ENCODE measurements at regions not wholly inside any gene's neighbourhood (a gene's known extent, or its start where the extent isn't known, plus 50 kb on each side); places are given as distances from the start of the nearest gene placed in this dataset.

- in situ Hi-C loops (cut with MboI; ENCODE audit: low sequenced_read_pairs), result loop anchor here (25.0 kb wide), 1 partner anchor 385 kb away; the partner anchor contains the start of gene CCER1
These were observed 165.0 kb upstream of the DCN start for GRCh38 chr12:91347481-91348214.

- in situ Hi-C loops (cut with MboI; ENCODE audit: low sequenced_read_pairs), result loop anchor here (25.0 kb wide), 1 partner anchor 385 kb away; the partner anchor contains the start of gene CCER1
These were observed 164.2 kb upstream of the DCN start for GRCh38 chr12:91346827-91347226.

GRCh38 chr12:91344408-91344807, 161.8 kb upstream of the DCN start:
- in situ Hi-C loops (cut with MboI; ENCODE audit: low sequenced_read_pairs), result loop anchor here (25.0 kb wide), 1 partner anchor 382 kb away; the partner anchor contains the start of gene CCER1

- in situ Hi-C loops (cut with MboI; ENCODE audit: low sequenced_read_pairs), result loop anchor here (25.0 kb wide), 1 partner anchor 381 kb away; the partner anchor contains the start of gene CCER1
These were observed 160.4 kb upstream of the DCN start for GRCh38 chr12:91343010-91343409.

- in situ Hi-C loops (cut with MboI; ENCODE audit: low sequenced_read_pairs), result loop anchor here (25.0 kb wide), 1 partner anchor 377 kb away; the partner anchor contains the start of gene CCER1
These were observed 156.5 kb upstream of the DCN start for GRCh38 chr12:91339106-91339505.

- in situ Hi-C loops (cut with MboI; ENCODE audit: low sequenced_read_pairs), result loop anchor here (25.0 kb wide), 1 partner anchor 373 kb away; the partner anchor contains the start of gene CCER1
These were observed 153.1 kb upstream of the DCN start for GRCh38 chr12:91335699-91336098.

- in situ Hi-C loops (cut with MboI; ENCODE audit: low sequenced_read_pairs), result loop anchor here (25.0 kb wide), 1 partner anchor 372 kb away; the partner anchor contains the start of gene CCER1
These were observed 151.3 kb upstream of the DCN start for GRCh38 chr12:91333966-91334365.

- in situ Hi-C loops (cut with MboI; ENCODE audit: low sequenced_read_pairs), result loop anchor here (25.0 kb wide), 1 partner anchor 370 kb away; the partner anchor contains the start of gene CCER1
These were observed 149.7 kb upstream of the DCN start for GRCh38 chr12:91332302-91332701.

GRCh38 chr12:91331371-91331770, 148.8 kb upstream of the DCN start:
- in situ Hi-C loops (cut with MboI; ENCODE audit: low sequenced_read_pairs), result loop anchor here (25.0 kb wide), 1 partner anchor 369 kb away; the partner anchor contains the start of gene CCER1

- in situ Hi-C loops (cut with MboI; ENCODE audit: low sequenced_read_pairs), result loop anchor here (25.0 kb wide), 1 partner anchor 366 kb away; the partner anchor contains the start of gene CCER1
These were observed 145.8 kb upstream of the DCN start for GRCh38 chr12:91328451-91328850.

- in situ Hi-C loops (cut with MboI; ENCODE audit: low sequenced_read_pairs), result loop anchor here (25.0 kb wide), 1 partner anchor 366 kb away; the partner anchor contains the start of gene CCER1
These were observed 145.3 kb upstream of the DCN start for GRCh38 chr12:91327889-91328288.

GRCh38 chr12:91327131-91327530, 144.5 kb upstream of the DCN start:
- in situ Hi-C loops (cut with MboI; ENCODE audit: low sequenced_read_pairs), result loop anchor here (25.0 kb wide), 1 partner anchor 365 kb away; the partner anchor contains the start of gene CCER1

GRCh38 chr12:91326058-91327027, 143.7 kb upstream of the DCN start:
- in situ Hi-C loops (cut with MboI; ENCODE audit: low sequenced_read_pairs), result loop anchor here (25.0 kb wide), 1 partner anchor 364 kb away; the partner anchor contains the start of gene CCER1

- in situ Hi-C loops (cut with MboI; ENCODE audit: low sequenced_read_pairs), result no loop called here
These were observed 138.4 kb upstream of the DCN start for GRCh38 chr12:91320999-91321398.

GRCh38 chr12:91319071-91319760, 136.6 kb upstream of the DCN start:
- in situ Hi-C loops (cut with MboI; ENCODE audit: low sequenced_read_pairs), result no loop called here

- in situ Hi-C loops (cut with MboI; ENCODE audit: low sequenced_read_pairs), result no loop called here
These were observed 134.7 kb upstream of the DCN start for GRCh38 chr12:91317306-91317705.

- in situ Hi-C loops (cut with MboI; ENCODE audit: low sequenced_read_pairs), result no loop called here
These were observed 134.3 kb upstream of the DCN start for GRCh38 chr12:91316907-91317269.

- in situ Hi-C loops (cut with MboI; ENCODE audit: low sequenced_read_pairs), result no loop called here
These were observed 133.7 kb upstream of the DCN start for GRCh38 chr12:91316161-91316906.

- in situ Hi-C loops (cut with MboI; ENCODE audit: low sequenced_read_pairs), result no loop called here
These were observed 128.5 kb upstream of the DCN start for GRCh38 chr12:91311081-91311480.
